ENCODE measurements at regions not wholly inside any gene's neighbourhood (a gene's known extent, or its start where the extent isn't known, plus 50 kb on each side); places are given as distances from the start of the nearest gene placed in this dataset.
"Not testable (repeated sequence)": the region's sequence is repeated elsewhere in the genome, so short reads cannot be mapped to it uniquely, and the experiment has no call there.

GRCh38 chr3:10665592-10665991 lies 150.4 kb upstream of the SLC6A11 start:
- no peak for DNase-seq (ENCODE audit: low read depth in 2 of 2)

- DNase-seq (ENCODE audit: low read depth in 2 of 2) = no peak
Measured at GRCh38 chr3:10666621-10667020, 149.4 kb upstream of the SLC6A11 start.

- DNase-seq (ENCODE audit: low read depth in 2 of 2) = no peak
Measured at GRCh38 chr3:10667269-10667668, 148.8 kb upstream of the SLC6A11 start.

- no peak for DNase-seq (ENCODE audit: low read depth in 2 of 2)
Measured at GRCh38 chr3:10667901-10668476, 148.0 kb upstream of the SLC6A11 start.

- DNase-seq (ENCODE audit: low read depth in 2 of 2) = no peak
Measured at GRCh38 chr3:10669490-10670048, 146.5 kb upstream of the SLC6A11 start.

GRCh38 chr3:10672422-10672821 lies 143.6 kb upstream of the SLC6A11 start:
- no peak for DNase-seq (ENCODE audit: low read depth in 2 of 2)

- DNase-seq (ENCODE audit: low read depth in 2 of 2) = no peak
Measured at GRCh38 chr3:10674578-10674977, 141.4 kb upstream of the SLC6A11 start.

- DNase-seq (ENCODE audit: low read depth in 2 of 2) = no peak
Measured at GRCh38 chr3:10676905-10677304, 139.1 kb upstream of the SLC6A11 start.

GRCh38 chr3:10678796-10679376 lies 137.1 kb upstream of the SLC6A11 start:
- no peak for DNase-seq (ENCODE audit: low read depth in 2 of 2)

GRCh38 chr3:10680796-10681195 lies 135.2 kb upstream of the SLC6A11 start:
- no peak for DNase-seq (ENCODE audit: low read depth in 2 of 2)

GRCh38 chr3:10682692-10683091 lies 133.3 kb upstream of the SLC6A11 start:
- no peak for DNase-seq (ENCODE audit: low read depth in 2 of 2)

- no peak for DNase-seq (ENCODE audit: low read depth in 2 of 2)
Measured at GRCh38 chr3:10683106-10683505, 132.9 kb upstream of the SLC6A11 start.

- no peak for DNase-seq (ENCODE audit: low read depth in 2 of 2)
Measured at GRCh38 chr3:10688126-10688525, 127.9 kb upstream of the SLC6A11 start.

GRCh38 chr3:10688548-10689172 lies 127.4 kb upstream of the SLC6A11 start:
- DNase-seq (ENCODE audit: low read depth in 2 of 2) = no peak

- no peak for DNase-seq (ENCODE audit: low read depth in 2 of 2)
Measured at GRCh38 chr3:10692039-10692622, 123.9 kb upstream of the SLC6A11 start.

- DNase-seq (ENCODE audit: low read depth in 2 of 2) = no peak
Measured at GRCh38 chr3:10693457-10693856, 122.6 kb upstream of the SLC6A11 start.

GRCh38 chr3:10694179-10694578 lies 121.8 kb upstream of the SLC6A11 start:
- DNase-seq (ENCODE audit: low read depth in 2 of 2) = no peak

- not testable (repeated sequence) for DNase-seq (ENCODE audit: low read depth in 2 of 2)
Measured at GRCh38 chr3:10695186-10695585, 120.8 kb upstream of the SLC6A11 start.

GRCh38 chr3:10695595-10696285 lies 120.3 kb upstream of the SLC6A11 start:
- DNase-seq (ENCODE audit: low read depth in 2 of 2) = no peak

GRCh38 chr3:10697918-10698317 lies 118.1 kb upstream of the SLC6A11 start:
- no peak for DNase-seq (ENCODE audit: low read depth in 2 of 2)

GRCh38 chr3:10700821-10701220 lies 115.2 kb upstream of the SLC6A11 start:
- no peak for DNase-seq (ENCODE audit: low read depth in 2 of 2)

Data from stimulated activated CD8-positive, alpha-beta memory T cell treated with anti-CD3 and anti-CD28 coated beads, Interleukin-7, amount 100 ng/mL, for 4 hours (primary cell).